ENCODE measurements at regions not wholly inside any gene's neighbourhood (a gene's known extent, or its start where the extent isn't known, plus 50 kb on each side); places are given as distances from the start of the nearest gene placed in this dataset.

GRCh38 chr1:30187413-30188023, 535.9 kb downstream of the MATN1 start:
- no peak for TF ChIP-seq POLR2A (IDR thresholded peaks at IDR 0.05)
- TF ChIP-seq, protein P1, sequence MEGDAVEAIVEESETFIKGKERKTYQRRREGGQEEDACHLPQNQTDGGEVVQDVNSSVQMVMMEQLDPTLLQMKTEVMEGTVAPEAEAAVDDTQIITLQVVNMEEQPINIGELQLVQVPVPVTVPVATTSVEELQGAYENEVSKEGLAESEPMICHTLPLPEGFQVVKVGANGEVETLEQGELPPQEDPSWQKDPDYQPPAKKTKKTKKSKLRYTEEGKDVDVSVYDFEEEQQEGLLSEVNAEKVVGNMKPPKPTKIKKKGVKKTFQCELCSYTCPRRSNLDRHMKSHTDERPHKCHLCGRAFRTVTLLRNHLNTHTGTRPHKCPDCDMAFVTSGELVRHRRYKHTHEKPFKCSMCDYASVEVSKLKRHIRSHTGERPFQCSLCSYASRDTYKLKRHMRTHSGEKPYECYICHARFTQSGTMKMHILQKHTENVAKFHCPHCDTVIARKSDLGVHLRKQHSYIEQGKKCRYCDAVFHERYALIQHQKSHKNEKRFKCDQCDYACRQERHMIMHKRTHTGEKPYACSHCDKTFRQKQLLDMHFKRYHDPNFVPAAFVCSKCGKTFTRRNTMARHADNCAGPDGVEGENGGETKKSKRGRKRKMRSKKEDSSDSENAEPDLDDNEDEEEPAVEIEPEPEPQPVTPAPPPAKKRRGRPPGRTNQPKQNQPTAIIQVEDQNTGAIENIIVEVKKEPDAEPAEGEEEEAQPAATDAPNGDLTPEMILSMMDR (IDR thresholded peaks at IDR 0.05), result no peak
